Stimulated activated CD8-positive, alpha-beta memory T cell treated with anti-CD3 and anti-CD28 coated beads, Interleukin-2, amount 100 ng/mL, for 1 hour (primary cell): ENCODE measurements at regions not wholly inside any gene's neighbourhood (a gene's known extent, or its start where the extent isn't known, plus 50 kb on each side); places are given as distances from the start of the nearest gene placed in this dataset.

Experiments used
- DNase-seq, 2 donors: peaks; one replicate each; pipeline ENCODE4 v3.0.0-alpha.2; 2020; ENCODE audit warnings: low read depth in 2 of 2

- DNase-seq, result no peak
Observed at GRCh38 chr4:38189445-38189844, 229.2 kb downstream of the PTTG2 start.

GRCh38 chr4:38190717-38191178 lies 230.6 kb downstream of the PTTG2 start:
- DNase-seq, result no peak

GRCh38 chr4:38192516-38192915 lies 232.3 kb downstream of the PTTG2 start:
- DNase-seq, result no peak

- DNase-seq, result no peak
Observed at GRCh38 chr4:38193236-38193863, 233.2 kb downstream of the PTTG2 start.

- DNase-seq, result no peak
Observed at GRCh38 chr4:38194047-38194602, 233.9 kb downstream of the PTTG2 start.

- no peak for DNase-seq
Observed at GRCh38 chr4:38195486-38195885, 235.3 kb downstream of the PTTG2 start.

- DNase-seq, result no peak
Observed at GRCh38 chr4:38195911-38196310, 235.7 kb downstream of the PTTG2 start.

- no peak for DNase-seq
Observed at GRCh38 chr4:38202242-38202641, 242.0 kb downstream of the PTTG2 start.

GRCh38 chr4:38203609-38204008 lies 243.4 kb downstream of the PTTG2 start:
- no peak for DNase-seq

GRCh38 chr4:38204339-38205035 lies 244.3 kb downstream of the PTTG2 start:
- DNase-seq, result no peak

GRCh38 chr4:38205261-38205660 lies 245.1 kb downstream of the PTTG2 start:
- no peak for DNase-seq

GRCh38 chr4:38207110-38207457 lies 246.9 kb downstream of the PTTG2 start:
- DNase-seq, result no peak

GRCh38 chr4:38209654-38210053 lies 249.5 kb downstream of the PTTG2 start:
- DNase-seq, result no peak

- DNase-seq, result no peak
Observed at GRCh38 chr4:38210396-38211114, 250.4 kb downstream of the PTTG2 start.

- DNase-seq, result no peak
Observed at GRCh38 chr4:38211885-38212284, 251.7 kb downstream of the PTTG2 start.

- DNase-seq, result no peak
Observed at GRCh38 chr4:38213083-38213805, 253.0 kb downstream of the PTTG2 start.

GRCh38 chr4:38222892-38223291 lies 262.7 kb downstream of the PTTG2 start:
- DNase-seq, result no peak

GRCh38 chr4:38223306-38223705 lies 263.1 kb downstream of the PTTG2 start:
- DNase-seq, result no peak

- no peak for DNase-seq
Observed at GRCh38 chr4:38223782-38224236, 263.6 kb downstream of the PTTG2 start.

- no peak for DNase-seq
Observed at GRCh38 chr4:38224850-38225249, 264.7 kb downstream of the PTTG2 start.

- no peak for DNase-seq
Observed at GRCh38 chr4:38226170-38226569, 266.0 kb downstream of the PTTG2 start.
